Retinal pigment epithelial cell (primary cell): ENCODE measurements at regions not wholly inside any gene's neighbourhood (a gene's known extent, or its start where the extent isn't known, plus 50 kb on each side); places are given as distances from the start of the nearest gene placed in this dataset.

ENCODE experiments used
- DNase-seq: peaks from one replicate; pipeline ENCODE4 v3.0.0-alpha.2; 2010; ENCODE audit warnings: low read depth
- H3K4me3 ChIP-seq: 2 replicates; pipeline ENCODE4 v1.5.1; 2011; ENCODE audit warnings: mild to moderate bottlenecking, low read length, control low read depth, moderate library complexity
- TF ChIP-seq, protein P1 (sequence below): conservative IDR thresholded peaks from 2 replicates; pipeline ENCODE4 v1.5.1; 2011; ENCODE audit warnings: low read depth, low read length, control low read depth, inconsistent platforms

DNA sequence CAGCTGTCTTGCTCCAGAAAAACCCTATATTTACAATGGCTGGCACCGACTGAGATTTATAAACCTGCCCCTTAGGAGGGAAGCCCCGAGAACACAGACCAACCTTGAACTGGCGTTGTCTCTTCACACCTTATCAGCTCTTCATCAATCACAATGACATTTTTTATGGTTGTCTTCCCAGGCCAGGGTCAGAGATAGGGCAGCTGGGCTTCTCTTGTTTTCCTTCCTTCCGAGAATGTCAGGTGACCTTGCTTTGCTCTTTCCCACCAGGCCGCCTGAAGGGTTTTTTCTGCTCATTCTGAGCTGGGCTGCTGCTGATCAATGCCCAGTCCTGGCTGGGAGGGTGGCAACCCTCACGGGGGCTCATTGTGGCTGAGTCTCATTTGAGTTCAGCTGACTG, 619.1 kb downstream of the CCDC171 start:
- H3K4me3 ChIP-seq: no peak overlapping the region
- TF ChIP-seq, protein P1, sequence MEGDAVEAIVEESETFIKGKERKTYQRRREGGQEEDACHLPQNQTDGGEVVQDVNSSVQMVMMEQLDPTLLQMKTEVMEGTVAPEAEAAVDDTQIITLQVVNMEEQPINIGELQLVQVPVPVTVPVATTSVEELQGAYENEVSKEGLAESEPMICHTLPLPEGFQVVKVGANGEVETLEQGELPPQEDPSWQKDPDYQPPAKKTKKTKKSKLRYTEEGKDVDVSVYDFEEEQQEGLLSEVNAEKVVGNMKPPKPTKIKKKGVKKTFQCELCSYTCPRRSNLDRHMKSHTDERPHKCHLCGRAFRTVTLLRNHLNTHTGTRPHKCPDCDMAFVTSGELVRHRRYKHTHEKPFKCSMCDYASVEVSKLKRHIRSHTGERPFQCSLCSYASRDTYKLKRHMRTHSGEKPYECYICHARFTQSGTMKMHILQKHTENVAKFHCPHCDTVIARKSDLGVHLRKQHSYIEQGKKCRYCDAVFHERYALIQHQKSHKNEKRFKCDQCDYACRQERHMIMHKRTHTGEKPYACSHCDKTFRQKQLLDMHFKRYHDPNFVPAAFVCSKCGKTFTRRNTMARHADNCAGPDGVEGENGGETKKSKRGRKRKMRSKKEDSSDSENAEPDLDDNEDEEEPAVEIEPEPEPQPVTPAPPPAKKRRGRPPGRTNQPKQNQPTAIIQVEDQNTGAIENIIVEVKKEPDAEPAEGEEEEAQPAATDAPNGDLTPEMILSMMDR: no peak
- no peak for DNase-seq

GRCh38 chr9:16172796-16173195, 620.0 kb downstream of the CCDC171 start:
- no peak for DNase-seq
- TF ChIP-seq, protein P1: no peak
- H3K4me3 ChIP-seq: no peak overlapping the region

- no peak for DNase-seq
- TF ChIP-seq, protein P1: no peak
- H3K4me3 ChIP-seq: no peak overlapping the region
These were observed 622.1 kb downstream of the CCDC171 start for GRCh38 chr9:16174915-16175314.

DNA sequence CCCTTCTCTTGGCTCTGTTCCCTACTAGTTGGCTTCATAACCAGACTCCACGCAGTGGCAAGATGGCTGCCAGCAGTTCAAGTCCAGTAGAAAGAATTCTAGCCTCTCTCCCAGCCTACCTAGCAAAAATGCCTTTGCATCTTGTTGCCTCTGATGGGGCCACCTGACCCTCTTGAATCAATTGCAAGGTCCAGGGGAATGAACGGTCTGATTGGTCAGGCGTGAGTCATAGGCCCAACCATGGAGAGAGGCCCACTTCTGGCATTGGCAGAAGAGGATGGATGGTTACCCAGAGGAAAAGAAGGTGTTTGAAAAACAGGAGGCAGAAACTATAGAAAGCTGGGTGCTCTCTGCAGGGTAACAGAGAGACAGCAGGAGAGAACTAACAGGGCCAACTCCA, 622.6 kb downstream of the CCDC171 start:
- DNase-seq: no peak
- TF ChIP-seq, protein P1: no peak
- no peak overlapping the region for H3K4me3 ChIP-seq

- TF ChIP-seq, protein P1: no peak
- H3K4me3 ChIP-seq: no peak overlapping the region
- no peak for DNase-seq
These were observed 625.5 kb downstream of the CCDC171 start for GRCh38 chr9:16178294-16178693.

- TF ChIP-seq, protein P1: no peak
- H3K4me3 ChIP-seq: no peak overlapping the region
- DNase-seq: no peak
These were observed 626.7 kb downstream of the CCDC171 start for GRCh38 chr9:16179566-16179965.

- DNase-seq: no peak
- TF ChIP-seq, protein P1: no peak
- H3K4me3 ChIP-seq: no peak overlapping the region
These were observed 627.2 kb downstream of the CCDC171 start for GRCh38 chr9:16180091-16180490.
